GM04504 (cell line): ENCODE measurements at regions not wholly inside any gene's neighbourhood (a gene's known extent, or its start where the extent isn't known, plus 50 kb on each side); places are given as distances from the start of the nearest gene placed in this dataset.
"Not testable (repeated sequence)": the region's sequence is repeated elsewhere in the genome, so short reads cannot be mapped to it uniquely, and the experiment has no call there.

Experiments
- DNase-seq: peaks from one replicate; pipeline ENCODE4 v3.0.0-alpha.2; 2012; ENCODE audit warnings: low read depth

DNA sequence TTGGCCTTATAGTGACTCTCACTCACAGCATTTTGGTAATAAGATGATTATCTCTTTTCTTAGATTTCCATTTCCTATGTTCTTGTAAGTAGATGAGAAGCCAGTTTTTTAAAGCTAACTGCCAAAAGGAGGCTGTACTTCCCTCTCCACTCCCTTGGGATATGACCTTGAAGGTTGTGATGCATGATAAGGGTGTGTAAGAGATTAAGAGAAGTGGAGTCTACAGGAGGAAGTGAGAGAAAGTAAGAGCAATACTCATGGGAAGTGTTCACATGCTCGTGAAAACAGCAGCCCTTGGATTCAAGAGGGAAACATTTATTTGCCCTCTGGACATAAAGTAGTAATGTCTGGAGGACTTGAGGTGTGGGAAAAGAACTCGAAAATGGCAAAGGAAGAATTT is 171.5 kb downstream of the EVA1A start:
- DNase-seq: no peak

DNA sequence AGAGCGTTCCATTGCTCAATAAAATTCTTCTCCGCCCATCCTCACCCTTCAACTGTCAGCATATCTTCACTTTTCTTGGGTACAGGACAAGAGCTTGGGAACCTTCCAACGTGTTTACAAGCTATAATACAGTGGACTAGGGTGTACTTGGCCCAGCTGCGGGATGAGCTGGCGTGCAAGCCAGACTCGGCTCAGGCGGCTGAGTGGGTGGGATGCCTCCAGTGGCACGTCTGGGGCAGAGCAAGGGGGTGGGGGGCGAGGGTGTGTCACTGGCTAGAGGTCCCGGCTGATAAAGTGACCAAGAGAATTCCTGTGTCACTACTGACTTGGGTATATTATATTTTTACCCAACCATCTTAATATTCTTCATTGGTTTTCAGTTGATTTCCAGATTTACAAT is 179.7 kb downstream of the EVA1A start:
- DNase-seq: no peak

DNA sequence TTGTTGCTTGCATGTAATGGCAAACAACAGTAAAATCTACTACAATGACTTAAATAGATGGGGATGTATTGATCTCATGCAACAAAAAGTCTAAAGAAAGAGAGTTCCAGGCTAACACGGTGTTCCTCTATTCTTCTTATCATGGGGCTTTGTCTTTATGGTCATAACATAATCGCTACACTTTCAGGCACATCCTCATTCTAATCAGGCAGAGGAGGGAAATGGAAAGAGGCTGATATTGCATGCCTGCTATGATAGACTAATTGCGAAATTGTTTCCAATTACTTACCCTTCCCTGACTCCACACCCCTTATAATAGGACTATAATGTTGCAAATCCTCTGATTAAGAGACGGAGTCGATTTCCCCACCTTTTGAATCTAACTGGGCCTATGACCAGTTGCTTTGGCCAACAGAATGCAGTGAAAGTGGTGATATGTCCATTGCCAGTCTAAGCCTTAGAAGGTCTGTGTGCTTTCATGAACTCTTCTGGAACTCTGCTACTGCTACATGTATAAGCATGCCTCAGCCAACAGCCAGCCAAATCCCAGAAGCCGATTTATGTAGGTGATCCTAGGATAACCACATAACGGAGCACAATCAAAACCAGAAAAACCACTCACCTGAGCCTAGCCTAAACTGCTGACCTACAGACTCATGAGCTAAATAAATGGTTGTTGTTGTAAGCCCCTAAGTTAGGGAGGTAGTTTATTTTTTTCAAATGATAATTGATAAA is 180.3 kb upstream of the TACR1 start:
- no peak for DNase-seq

DNA sequence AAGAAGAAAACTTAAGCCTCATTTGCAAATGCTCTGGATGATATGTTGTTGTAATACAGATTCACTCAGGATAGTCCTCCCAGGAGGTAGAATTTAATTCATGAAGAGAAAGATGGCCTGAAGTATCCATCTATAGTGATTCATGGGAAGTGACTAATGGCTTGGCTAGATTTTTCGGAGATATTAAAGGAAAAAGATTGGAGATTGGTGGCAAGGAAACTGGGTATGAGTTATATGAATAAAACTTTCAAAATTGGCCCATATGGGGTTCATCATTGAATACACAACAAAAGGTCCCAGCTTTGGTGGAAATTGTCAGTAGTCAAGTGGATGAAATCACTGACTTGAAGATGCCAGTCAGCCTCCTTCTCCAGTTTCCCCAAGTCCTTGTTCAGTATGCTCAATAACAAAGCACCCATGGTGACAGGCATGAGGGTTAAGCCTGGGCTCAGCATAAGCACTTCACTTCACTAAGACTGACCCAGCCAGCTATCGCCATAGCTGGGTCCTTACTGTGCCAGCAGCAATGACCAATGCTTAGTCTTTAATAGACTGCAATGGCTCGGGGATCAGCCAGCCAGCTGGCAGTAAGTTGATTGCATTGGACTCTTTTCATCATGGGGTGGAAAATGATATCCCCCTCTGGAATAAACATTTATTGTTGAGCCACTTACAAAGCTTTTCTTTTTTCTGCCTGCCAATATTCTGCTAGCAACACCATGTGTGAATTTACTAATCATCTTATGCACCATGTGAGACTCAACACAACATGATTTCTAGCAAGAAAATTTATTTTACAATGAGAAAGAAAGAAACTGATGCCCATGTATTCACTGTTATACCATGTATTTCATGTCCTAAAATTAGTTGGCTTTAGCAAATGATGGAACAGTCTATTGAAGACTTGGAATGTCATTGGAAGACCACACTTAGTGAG is 176.6 kb upstream of the TACR1 start:
- peak; percentile 34 for DNase-seq

DNA sequence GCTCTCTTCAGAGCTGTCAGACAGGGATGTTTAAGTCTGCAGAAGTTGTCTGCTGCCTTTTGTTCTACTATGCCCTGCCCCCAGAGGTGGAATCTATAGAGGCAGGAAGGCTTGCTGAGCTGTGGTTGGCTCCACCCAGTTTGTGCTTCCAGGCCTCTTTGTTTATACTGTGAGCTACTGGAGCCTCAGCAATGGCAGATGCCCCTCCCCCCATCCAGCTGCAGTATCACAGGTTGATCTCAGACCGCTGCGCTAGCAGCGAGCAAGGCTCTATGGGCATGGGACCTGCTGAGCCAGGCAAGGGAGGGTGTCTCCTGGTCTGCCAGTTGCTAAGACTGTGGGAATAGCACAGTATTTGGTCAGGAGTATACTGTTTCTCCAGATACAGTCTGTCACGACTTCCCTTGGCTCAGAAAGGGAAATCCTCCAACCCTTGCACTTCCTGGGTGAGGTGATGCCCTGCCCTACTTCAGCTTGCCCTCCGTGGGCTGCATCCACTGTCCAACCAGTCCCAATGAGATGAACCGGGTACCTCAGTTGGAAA is 175.2 kb upstream of the TACR1 start:
- DNase-seq: not testable (repeated sequence)

DNA sequence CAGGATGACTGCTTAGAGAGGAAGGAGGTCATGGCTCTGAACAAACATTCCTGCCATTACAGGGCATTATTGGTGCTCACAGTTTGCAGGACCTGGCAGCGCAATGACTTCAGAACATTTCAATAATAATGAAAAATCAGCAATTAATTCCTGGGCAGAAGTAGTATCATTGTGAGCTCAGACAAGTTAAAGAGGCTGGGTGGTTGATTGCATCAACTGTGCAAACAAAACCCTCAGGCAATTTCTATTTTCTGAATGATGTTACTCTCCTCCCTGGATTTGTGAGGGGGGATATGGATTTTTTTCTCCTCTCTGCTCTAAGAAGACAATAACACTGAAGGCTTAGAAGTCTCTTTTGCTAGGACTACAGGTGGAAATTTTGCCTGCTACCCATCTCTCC is 168.1 kb upstream of the TACR1 start:
- no peak for DNase-seq

DNA sequence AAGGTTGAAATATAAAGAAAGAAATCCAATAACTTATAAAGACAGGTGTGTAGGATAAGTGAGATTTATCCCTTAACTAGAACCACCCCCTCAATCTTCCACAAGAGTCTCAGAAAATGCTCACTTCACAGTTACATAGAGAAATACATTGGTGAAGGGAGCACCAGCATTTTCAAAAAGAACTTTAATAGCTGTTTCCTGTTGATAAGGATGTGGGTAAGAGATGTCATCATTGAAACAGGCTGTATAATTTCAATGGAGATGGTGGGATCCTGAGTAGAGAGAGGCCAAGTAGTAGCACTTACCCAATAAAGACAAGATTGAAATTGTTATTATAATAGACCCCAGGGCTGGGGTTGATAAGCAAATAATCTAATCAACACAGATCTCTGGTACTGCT is 162.2 kb upstream of the TACR1 start:
- no peak for DNase-seq

DNA sequence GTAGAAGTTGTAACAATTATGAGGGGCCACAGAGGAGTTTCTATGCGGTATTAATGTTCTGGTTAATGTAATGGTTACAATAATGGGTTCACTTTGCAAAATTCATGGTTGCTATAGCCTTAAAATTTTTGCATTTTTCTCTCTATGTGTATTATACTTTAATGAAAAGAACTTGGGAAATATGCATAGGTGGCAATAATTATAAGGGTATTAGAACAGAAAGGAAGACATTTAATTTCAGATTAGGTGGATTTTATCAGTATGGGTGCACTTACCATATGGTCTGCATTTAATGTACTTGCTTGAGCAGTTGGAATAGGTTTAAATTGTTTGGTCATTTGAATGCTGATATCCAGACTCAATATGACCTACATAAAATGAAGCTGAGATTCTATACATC is 161.6 kb upstream of the TACR1 start:
- DNase-seq: no peak

DNA sequence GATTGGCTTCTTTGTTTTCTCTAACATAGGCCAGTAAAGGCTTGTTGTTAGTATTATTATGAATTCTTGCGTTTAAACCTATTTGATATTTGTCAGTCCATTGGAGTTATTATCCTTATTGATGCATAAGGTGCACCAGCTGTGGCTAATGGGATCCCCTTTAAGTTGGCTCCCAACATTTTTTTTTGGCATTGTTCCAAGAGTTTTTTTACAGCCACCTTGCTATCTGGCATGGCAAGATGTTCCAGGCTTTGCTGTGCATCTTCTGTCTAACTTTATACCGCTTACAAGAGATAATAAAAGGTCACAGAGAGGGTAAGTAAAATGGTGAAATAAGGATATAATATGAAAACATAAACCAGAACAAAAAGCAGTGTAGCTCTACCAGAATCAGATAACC is 157.5 kb upstream of the TACR1 start:
- no peak for DNase-seq

DNA sequence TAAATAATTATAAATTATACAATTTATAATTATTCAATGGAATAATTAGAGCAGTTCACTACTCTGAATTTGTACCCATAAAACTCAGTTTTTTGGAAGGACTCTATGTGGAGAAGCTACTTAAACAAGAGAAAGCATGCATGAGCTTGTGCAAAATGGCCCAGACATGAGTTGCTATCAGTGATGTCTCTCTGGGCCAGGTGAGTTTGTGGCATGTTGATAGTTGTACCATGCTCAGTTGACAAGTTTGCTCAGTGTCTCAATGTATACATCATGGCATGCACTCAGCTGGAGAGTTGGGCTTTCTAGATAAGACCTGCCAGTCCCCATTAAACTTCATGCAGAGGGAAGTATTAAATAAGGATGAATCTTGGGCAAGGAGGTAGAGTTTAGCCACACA is 153.8 kb upstream of the TACR1 start:
- no peak for DNase-seq

DNA sequence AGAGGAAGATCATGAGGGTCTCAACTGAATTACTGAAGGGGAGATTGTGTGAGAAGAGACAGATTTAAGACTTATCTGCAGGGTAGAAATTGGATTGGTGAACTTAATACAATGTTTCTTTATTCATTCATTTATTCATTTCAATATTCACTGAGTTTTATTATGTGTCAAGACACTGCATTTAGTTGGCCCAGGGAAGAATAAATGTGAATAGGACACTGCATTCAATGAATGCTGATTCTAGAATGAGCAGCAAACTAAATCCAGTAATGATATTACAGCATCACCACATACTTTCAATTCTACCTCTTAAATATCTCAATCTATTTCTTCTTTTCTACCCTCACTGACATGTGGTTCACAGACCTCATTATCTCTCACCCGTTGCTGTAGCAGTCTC is 149.0 kb upstream of the TACR1 start:
- no peak for DNase-seq

DNA sequence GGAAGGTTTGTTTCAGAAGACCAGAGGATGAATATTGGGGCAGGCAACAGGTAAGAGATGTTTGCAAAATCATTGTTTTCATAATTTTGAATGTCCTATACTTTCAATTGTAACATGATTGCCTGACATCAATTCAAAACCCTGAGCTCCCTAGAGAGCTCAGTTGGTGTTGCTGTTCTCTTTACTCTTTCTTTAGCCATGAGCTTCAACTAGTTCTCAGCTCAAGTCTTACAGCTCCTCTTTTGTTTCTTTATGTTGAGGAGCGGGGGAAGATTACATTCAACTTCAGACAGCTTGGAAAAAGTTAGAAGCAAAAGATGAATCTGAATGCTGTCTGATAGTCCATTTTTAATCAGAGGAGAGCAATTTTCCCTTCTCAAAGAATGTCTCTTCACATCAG is 144.8 kb upstream of the TACR1 start:
- DNase-seq: no peak

DNA sequence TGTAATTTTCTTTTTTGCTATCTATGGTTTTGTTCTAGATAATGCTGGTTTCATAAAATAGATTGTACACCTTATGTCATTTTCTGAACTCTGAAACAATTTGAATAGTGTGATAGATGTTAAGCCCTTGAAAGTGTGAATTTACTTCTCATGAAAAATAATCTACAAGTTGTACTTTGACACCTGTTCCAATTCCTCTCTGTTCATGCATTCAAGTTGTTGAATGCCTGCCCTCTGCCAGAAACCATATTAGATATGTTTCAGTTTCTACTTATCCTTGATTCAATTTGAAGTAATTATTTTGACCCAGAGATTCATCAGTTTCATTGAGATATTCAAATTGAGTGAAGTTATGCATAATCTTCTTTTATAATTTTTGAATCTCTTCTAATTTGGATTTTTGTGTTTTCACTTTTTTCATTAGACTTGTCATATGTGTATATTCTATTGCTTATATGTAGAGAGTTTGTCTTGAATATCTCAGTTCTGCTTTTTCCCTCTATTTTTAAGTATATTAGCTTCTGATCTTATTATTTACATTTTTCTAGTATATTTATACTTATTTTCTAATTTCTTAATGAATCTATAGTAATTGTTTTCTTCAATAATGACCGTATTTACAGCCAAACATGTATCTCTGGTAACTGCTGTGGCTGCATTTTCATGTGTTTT is 143.3 kb upstream of the TACR1 start:
- no peak for DNase-seq

DNA sequence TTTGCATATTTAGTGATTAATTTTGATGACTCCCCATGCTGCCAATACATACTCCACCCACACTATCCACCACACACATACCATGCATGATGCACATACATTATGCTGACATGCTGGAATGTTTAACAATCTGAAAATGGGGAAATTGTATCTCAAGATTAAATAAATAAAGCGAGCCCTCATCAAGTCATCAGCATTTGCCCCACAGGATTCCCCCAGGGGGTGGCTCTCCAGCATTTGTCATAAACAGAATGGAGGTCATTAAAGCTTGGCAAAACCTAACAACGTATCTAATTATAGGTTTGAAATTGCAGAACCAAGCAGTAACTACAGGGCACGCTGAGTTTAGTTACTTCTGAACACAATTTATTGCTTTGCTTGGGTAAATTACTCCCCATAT is 141.2 kb upstream of the TACR1 start:
- peak; percentile 33 for DNase-seq

DNA sequence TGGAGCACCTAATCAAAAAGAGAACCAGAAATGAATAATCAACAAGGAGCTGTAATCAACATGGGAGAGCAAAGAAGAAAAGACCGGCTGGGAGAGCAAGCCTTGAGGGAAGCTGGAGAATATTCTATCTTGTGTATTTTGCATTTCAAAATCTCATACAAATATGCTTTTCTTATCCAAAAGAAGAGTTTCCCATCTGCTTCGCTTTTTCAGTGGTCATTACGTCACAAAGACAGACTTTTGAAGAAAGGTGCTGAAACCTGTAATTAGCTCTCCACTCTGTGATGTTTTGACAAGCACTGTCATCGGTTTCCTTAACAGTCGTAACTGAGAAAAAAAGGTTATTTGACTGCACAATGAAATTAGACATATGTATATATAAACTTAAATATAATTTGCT is 139.1 kb upstream of the TACR1 start:
- no peak for DNase-seq

DNA sequence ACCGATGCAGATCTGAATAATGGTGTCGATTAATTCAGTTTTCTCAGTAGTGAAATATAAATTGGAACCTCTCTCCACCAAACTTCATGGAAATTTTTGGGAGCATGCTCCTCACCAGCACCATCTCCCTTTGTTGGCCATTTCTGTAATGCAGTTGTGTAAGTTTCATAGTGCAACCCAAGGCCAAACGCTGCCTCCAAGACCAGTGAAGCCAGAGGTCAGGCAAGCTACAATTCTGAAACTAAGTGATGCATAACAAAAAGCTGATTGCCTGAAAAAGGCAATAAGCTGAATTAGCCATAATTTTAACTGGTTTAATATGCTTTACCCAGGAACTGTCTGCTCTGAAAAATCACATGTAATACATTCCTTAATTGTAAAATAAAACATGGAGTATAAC is 138.3 kb upstream of the TACR1 start:
- DNase-seq: no peak

DNA sequence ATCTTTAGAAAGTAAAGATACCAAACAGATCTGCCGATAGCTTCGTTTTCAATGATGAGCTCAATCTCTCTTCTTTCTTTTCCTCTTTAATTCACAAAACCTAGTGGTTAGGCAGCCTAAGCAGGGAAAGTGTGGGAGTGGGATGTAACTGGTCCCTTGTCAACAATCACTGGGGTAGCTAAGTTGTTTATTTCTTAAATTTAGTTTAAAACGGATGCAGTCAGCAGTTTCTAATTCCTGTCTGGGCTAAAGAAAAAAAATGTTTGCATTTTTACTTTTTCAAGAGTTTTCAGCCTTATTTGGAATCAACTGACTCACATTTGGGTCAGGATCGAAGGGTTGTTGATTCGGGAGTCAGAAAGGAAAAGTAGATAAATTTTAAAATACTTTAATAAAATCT is 137.7 kb upstream of the TACR1 start:
- DNase-seq: no peak

DNA sequence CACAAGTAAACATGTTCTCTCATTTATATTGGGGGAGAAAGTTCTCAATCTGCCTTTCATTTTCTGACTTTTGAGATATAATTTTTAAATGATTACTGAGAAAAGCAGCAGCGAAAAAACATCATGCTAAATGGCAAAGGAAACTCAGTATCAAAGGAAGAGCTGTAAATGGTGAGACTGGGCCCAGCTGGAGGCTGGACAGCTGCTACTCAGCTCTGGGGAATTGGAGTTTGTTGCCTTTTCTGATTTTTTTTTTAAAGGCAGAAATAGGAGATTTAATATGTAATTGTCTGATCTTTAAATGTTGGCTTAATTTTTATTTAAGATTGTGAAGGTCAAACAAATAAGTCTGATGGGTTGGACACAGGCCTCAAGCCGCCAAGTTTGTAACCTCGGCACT is 137.1 kb upstream of the TACR1 start:
- no peak for DNase-seq

DNA sequence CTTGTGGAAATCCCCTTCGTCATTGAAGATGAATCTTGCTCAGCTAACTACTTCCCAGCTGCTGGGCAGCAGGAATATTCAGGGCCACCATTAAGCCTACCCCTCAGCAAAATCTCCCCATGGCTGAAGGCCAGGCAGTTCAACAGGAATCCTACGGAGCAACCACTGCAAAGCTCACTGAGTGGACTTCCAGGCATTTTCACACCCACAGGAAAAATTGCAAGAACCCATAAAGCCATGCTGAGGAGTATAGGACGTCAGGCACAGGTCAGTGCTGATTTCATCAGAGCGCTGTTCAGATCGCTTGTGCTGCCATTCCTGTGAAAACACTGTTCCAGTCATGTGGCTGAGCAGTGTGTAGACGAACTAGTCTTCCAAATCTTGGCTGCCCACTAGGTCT is 134.8 kb upstream of the TACR1 start:
- DNase-seq: no peak

DNA sequence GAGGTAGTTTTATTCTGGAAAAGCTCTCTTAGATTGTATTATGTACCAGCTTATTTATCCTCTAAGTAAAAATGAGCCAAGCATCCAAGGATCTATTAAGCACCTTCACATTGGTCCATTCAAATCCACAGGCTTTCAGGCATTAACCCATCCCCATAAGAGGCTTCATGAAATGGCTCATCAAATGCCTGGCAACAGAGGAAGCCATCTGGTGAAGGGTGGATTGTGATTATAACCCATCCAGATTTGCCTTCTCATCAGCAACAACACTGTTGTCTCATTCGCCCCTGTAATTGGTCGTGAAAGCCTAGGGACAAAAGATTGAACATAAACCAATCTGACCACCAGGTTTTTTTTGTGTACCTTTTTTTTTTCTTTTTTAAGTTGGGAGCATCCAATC is 134.3 kb upstream of the TACR1 start:
- no peak for DNase-seq

DNA sequence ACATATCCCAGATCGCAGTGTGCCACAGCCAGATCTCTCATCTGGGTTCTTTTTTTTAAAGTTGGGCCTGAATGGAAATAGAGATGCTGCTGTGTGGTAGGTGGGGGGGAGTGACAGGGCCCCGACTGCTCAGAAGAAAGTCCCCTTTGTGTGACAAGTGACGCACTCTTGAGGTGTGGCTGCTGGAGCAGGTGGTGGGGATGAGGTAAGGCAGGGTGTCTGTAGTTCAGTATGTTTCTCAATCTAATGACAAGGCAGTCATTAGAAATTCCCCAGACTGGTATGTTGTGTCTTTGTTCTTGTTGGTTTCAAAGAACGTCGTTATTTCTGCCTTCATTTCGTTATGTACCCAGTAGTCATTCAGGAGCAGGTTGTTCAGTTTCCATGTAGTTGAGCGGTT is 128.8 kb upstream of the TACR1 start:
- DNase-seq: no peak

DNA sequence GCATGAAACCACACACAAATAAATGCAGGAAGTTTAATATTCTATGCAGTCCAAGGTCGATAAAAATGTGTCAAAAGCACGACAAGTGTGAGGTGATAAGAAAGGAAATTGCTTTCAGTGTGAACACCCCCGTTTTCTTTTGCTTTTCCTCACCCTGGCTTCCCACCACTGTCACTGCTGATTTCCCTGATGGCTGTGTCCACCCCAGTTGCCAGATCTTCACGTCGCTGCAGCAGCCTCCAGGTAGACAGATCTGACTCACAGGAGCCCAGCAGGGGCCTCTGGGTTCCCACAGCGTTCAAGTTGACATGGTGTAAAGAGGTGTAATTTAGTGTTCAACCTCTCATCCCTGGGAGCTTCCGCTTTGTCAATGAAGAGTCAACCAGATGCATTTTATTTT is 128.0 kb upstream of the TACR1 start:
- DNase-seq: no peak

DNA sequence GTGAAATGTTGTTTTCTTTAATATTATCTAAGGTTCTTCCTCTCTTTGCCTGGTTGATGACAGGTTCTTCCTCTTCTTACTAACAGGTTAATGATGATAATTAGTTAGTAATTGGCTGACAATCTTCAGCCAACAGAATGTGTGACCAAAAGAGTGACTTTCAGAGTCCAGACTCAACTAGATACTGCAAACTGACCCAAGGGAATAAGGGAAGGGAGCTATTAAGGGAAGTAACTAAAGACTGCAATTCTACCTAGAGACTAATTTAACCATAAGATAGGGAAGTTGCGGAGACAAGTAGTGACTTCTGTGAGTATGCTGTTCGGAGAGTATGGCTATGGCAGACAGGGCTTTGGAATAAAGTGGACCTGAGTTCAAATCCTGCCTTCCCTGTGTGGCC is 127.3 kb upstream of the TACR1 start:
- no peak for DNase-seq
